Esophagus squamous epithelium (tissue), 4 donors: ENCODE measurements at regions not wholly inside any gene's neighbourhood (a gene's known extent, or its start where the extent isn't known, plus 50 kb on each side); places are given as distances from the start of the nearest gene placed in this dataset.

Source experiments
- POLR2A ChIP-seq, 4 donors: fragments of 450-650 bp; IDR thresholded peaks; one replicate each; pipeline ENCODE4 v1.6.1; 2017; ENCODE audit warnings: antibody characterized with exemption in 4 of 4, mild to moderate bottlenecking in 4 of 4, moderate library complexity in 3 of 4
- TF ChIP-seq, protein P1 (sequence below), 6 experiments: fragments of 450-650 bp in 4 of 6; fragments of 200-600 bp in 2 of 6; sonication (generic) in 2 of 6; IDR thresholded peaks; one replicate each; pipeline ENCODE4 v1.5.1; 2016 to 2019; ENCODE audit warnings: antibody characterized with exemption in 6 of 6, mild to moderate bottlenecking in 4 of 6, moderate library complexity in 4 of 6

DNA sequence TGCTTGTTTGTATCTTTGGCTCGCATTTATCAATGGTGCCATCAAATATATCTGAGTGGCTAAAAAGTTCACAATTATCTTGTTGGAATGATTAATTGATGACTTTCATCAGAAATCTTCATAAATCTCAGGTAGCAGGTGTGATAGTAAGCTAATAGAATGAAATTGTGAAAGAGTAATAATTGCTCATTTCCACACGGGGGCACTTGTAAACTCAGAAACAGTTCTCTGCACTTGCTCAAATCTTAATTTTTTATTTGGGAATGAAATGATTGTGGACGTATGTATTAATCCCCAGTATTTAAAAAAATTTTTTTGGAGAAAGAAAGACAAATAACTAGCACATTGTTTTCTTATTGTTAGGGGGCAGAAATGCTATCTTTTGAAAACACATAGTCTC is 132.8 kb downstream of the DTHD1 start:
- TF ChIP-seq POLR2A (IDR thresholded peaks at IDR 0.05): no peak
- TF ChIP-seq, protein P1, sequence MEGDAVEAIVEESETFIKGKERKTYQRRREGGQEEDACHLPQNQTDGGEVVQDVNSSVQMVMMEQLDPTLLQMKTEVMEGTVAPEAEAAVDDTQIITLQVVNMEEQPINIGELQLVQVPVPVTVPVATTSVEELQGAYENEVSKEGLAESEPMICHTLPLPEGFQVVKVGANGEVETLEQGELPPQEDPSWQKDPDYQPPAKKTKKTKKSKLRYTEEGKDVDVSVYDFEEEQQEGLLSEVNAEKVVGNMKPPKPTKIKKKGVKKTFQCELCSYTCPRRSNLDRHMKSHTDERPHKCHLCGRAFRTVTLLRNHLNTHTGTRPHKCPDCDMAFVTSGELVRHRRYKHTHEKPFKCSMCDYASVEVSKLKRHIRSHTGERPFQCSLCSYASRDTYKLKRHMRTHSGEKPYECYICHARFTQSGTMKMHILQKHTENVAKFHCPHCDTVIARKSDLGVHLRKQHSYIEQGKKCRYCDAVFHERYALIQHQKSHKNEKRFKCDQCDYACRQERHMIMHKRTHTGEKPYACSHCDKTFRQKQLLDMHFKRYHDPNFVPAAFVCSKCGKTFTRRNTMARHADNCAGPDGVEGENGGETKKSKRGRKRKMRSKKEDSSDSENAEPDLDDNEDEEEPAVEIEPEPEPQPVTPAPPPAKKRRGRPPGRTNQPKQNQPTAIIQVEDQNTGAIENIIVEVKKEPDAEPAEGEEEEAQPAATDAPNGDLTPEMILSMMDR (IDR thresholded peaks at IDR 0.05): peak in 5 of 6 experiments; percentile 6 to 51 (median 21)
